Caco-2 (cell line): ENCODE measurements at regions not wholly inside any gene's neighbourhood (a gene's known extent, or its start where the extent isn't known, plus 50 kb on each side); places are given as distances from the start of the nearest gene placed in this dataset.

Experiments used
- BruUV-seq: library from RNA; stranded (reverse); fragments of 400-500 nt; replicated peaks from 2 replicates; lab custom pipeline; 2021; lab: Mats Ljungman, UMichigan
- CTCF ChIA-PET: fragments of 300-600 bp; sonication (Branson Sonifier 250); formaldehyde crosslinking; loops from one replicate; lab custom pipeline; 2022; ENCODE audit warnings: antibody characterized with exemption; lab: Charles Lee
- POLR2A ChIA-PET: fragments of 300-600 bp; sonication (Branson Sonifier 250); formaldehyde crosslinking; loops from one replicate; lab custom pipeline; 2022; ENCODE audit warnings: antibody characterized with exemption; lab: Charles Lee
- DNase-seq, 2 experiments: peaks; one replicate each; pipeline versions ENCODE4 v3.0.0 to v3.0.0-alpha.2; 2020 to 2022
- H3K27me3 ChIP-seq: replicated peaks from 2 replicates; pipeline ENCODE4 v1.6.0; 2011; ENCODE audit warnings: low read length; ENCODE audit not compliant: control insufficient read depth, insufficient read depth
- H3K36me3 ChIP-seq: 2 replicates; pipeline ENCODE4 v1.5.1; 2011; ENCODE audit warnings: low read length; ENCODE audit not compliant: control insufficient read depth, insufficient read depth
- H3K4me1 ChIP-seq: fragments of 250-450 bp; sonication (Bioruptor Pico); 2 replicates; pipeline ENCODE4 v1.5.1; 2020; ENCODE audit warnings: mild to moderate bottlenecking
- H3K4me3 ChIP-seq: 2 replicates; pipeline ENCODE4 v1.5.1; 2011; ENCODE audit warnings: low read depth, mild to moderate bottlenecking, control low read depth, low read length
- H3K9me3 ChIP-seq: fragments of 250-450 bp; sonication (Bioruptor Pico); 2 replicates; pipeline ENCODE4 v1.5.1; 2020; ENCODE audit warnings: mild to moderate bottlenecking, moderate library complexity
- H3K27ac Mint-ChIP-seq: one replicate; pipeline ENCODE4 v1.8.0; 2022; ENCODE audit warnings: mixed read lengths; ENCODE audit not compliant: unreplicated experiment
- H3K27me3 Mint-ChIP-seq: one replicate; pipeline ENCODE4 v1.8.0; 2022; ENCODE audit warnings: mixed read lengths; ENCODE audit not compliant: insufficient read depth, unreplicated experiment
- H3K36me3 Mint-ChIP-seq: one replicate; pipeline ENCODE4 v1.8.0; 2022; ENCODE audit warnings: mild to moderate bottlenecking, mixed read lengths; ENCODE audit not compliant: insufficient read depth, unreplicated experiment
- H3K4me1 Mint-ChIP-seq: one replicate; pipeline ENCODE4 v1.8.0; 2022; ENCODE audit warnings: low read depth, mixed read lengths; ENCODE audit not compliant: unreplicated experiment
- H3K4me3 Mint-ChIP-seq: one replicate; pipeline ENCODE4 v1.8.0; 2022; ENCODE audit warnings: mild to moderate bottlenecking, moderate library complexity, mixed read lengths; ENCODE audit not compliant: unreplicated experiment
- H3K9me3 Mint-ChIP-seq: one replicate; pipeline ENCODE4 v1.8.0; 2022; ENCODE audit warnings: mixed read lengths; ENCODE audit not compliant: unreplicated experiment
- CTCF ChIP-seq, 2 experiments: fragments of 200-600 bp in 1 of 2; IDR thresholded peaks; 1 replicate in 1 of 2; 2 replicates in 1 of 2; pipeline versions ENCODE4 v1.5.1 to v1.8.0; 2011 to 2022; ENCODE audit warnings: antibody characterized with exemption in 1 of 2, control low read depth in 1 of 2, inconsistent platforms in 1 of 2, low read depth in 1 of 2, low read length in 1 of 2, mild to moderate bottlenecking in 1 of 2, moderate library complexity in 1 of 2; ENCODE audit not compliant: insufficient read depth in 1 of 2, severe bottlenecking in 1 of 2, unreplicated experiment in 1 of 2
- intact Hi-C: fragments of 100-400 bp; cut with micrococcal nuclease; formaldehyde crosslinking; loops from one replicate; pipeline ENCODE4 v1.10.0; 2022; ENCODE audit not compliant: unreplicated experiment

- Histone ChIP-seq H3K4me1 (no peaks in the 10 kb centered on the region), H3K27me3 (no peaks in the 10 kb centered on the region), H3K9me3 (no peaks in the 10 kb centered on the region), H3K36me3 (no peaks in the 10 kb centered on the region), H3K4me3 (no peak overlapping the region)
- no peaks in the 10 kb centered on the region for H3K9me3 Mint-ChIP-seq
- intact Hi-C loops, result no loop called here
- CTCF ChIA-PET, result interaction anchor here (1.0 kb wide), 1 partner anchor 9 kb away, joined by 3 read pairs; no protein-coding TSS in a partner anchor
- no peak overlapping the region for H3K4me3 Mint-ChIP-seq
- H3K27me3 Mint-ChIP-seq, result no peaks in the 10 kb centered on the region
- no TSS peak for BruUV-seq
- DNase-seq, result no peak
- TF ChIP-seq CTCF (IDR thresholded peaks at IDR 0.05; ENCODE audit: insufficient read depth in 1 of 2, low read depth in 1 of 2, low read length in 1 of 2, severe bottlenecking in 1 of 2, unreplicated experiment in 1 of 2), result no peak
- H3K36me3 Mint-ChIP-seq, result no peaks in the 10 kb centered on the region
- no peak overlapping the region for H3K27ac Mint-ChIP-seq
- no peaks in the 10 kb centered on the region for H3K4me1 Mint-ChIP-seq
- POLR2A ChIA-PET, result no interaction called here
Observed at GRCh38 chr4:100258675-100259074, 68.4 kb upstream of the DDIT4L start.

- TF ChIP-seq CTCF (IDR thresholded peaks at IDR 0.05; ENCODE audit: insufficient read depth in 1 of 2, low read depth in 1 of 2, low read length in 1 of 2, severe bottlenecking in 1 of 2, unreplicated experiment in 1 of 2), result no peak
- Histone ChIP-seq H3K9me3 (no peaks in the 10 kb centered on the region), H3K27me3 (no peaks in the 10 kb centered on the region), H3K4me3 (no peak overlapping the region), H3K4me1 (no peaks in the 10 kb centered on the region), H3K36me3 (no peaks in the 10 kb centered on the region)
- Mint-ChIP-seq H3K4me1 (no peaks in the 10 kb centered on the region), H3K4me3 (no peak overlapping the region), H3K36me3 (no peaks in the 10 kb centered on the region), H3K27me3 (no peaks in the 10 kb centered on the region), H3K9me3 (no peaks in the 10 kb centered on the region), H3K27ac (no peak overlapping the region)
- no peak for DNase-seq
- intact Hi-C loops, result no loop called here
- ChIA-PET CTCF (interaction anchor here (1.2 kb wide), 1 partner anchor 164 kb away, joined by 3 read pairs; no protein-coding TSS in a partner anchor), POLR2A (no interaction called here)
- BruUV-seq, result no TSS peak
Observed at GRCh38 chr4:100257567-100257966, 67.3 kb upstream of the DDIT4L start.

GRCh38 chr4:100254237-100254636, 64.0 kb upstream of the DDIT4L start:
- Histone ChIP-seq H3K4me1 (no peaks in the 10 kb centered on the region), H3K27me3 (no peaks in the 10 kb centered on the region), H3K4me3 (no peak overlapping the region), H3K36me3 (no peaks in the 10 kb centered on the region), H3K9me3 (no peaks in the 10 kb centered on the region)
- H3K27ac Mint-ChIP-seq, result no peak overlapping the region
- BruUV-seq, result no TSS peak
- intact Hi-C loops, result no loop called here
- no peak for DNase-seq
- POLR2A ChIA-PET, result no interaction called here
- H3K4me3 Mint-ChIP-seq, result no peak overlapping the region
- CTCF ChIA-PET, result no interaction called here
- no peaks in the 10 kb centered on the region for H3K9me3 Mint-ChIP-seq
- no peaks in the 10 kb centered on the region for H3K36me3 Mint-ChIP-seq
- no peak for TF ChIP-seq CTCF (IDR thresholded peaks at IDR 0.05; ENCODE audit: insufficient read depth in 1 of 2, low read depth in 1 of 2, low read length in 1 of 2, severe bottlenecking in 1 of 2, unreplicated experiment in 1 of 2)
- no peaks in the 10 kb centered on the region for H3K27me3 Mint-ChIP-seq
- H3K4me1 Mint-ChIP-seq, result no peaks in the 10 kb centered on the region
